ENCODE measurements at regions not wholly inside any gene's neighbourhood (a gene's known extent, or its start where the extent isn't known, plus 50 kb on each side); places are given as distances from the start of the nearest gene placed in this dataset.

- TF ChIP-seq, protein P1, sequence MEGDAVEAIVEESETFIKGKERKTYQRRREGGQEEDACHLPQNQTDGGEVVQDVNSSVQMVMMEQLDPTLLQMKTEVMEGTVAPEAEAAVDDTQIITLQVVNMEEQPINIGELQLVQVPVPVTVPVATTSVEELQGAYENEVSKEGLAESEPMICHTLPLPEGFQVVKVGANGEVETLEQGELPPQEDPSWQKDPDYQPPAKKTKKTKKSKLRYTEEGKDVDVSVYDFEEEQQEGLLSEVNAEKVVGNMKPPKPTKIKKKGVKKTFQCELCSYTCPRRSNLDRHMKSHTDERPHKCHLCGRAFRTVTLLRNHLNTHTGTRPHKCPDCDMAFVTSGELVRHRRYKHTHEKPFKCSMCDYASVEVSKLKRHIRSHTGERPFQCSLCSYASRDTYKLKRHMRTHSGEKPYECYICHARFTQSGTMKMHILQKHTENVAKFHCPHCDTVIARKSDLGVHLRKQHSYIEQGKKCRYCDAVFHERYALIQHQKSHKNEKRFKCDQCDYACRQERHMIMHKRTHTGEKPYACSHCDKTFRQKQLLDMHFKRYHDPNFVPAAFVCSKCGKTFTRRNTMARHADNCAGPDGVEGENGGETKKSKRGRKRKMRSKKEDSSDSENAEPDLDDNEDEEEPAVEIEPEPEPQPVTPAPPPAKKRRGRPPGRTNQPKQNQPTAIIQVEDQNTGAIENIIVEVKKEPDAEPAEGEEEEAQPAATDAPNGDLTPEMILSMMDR (IDR thresholded peaks at IDR 0.05) = no peak
- TF ChIP-seq POLR2A (IDR thresholded peaks at IDR 0.05) = no peak
Measured at GRCh38 chr5:121698690-121699089, 153.0 kb upstream of the FTMT start.
